Cerebellar cortex (tissue), 1 donor: ENCODE measurements at regions not wholly inside any gene's neighbourhood (a gene's known extent, or its start where the extent isn't known, plus 50 kb on each side); places are given as distances from the start of the nearest gene placed in this dataset.
A peak's percentile ranks its signal among the peaks of the same experiment; 100 is the strongest.
"Not testable (repeated sequence)": the region's sequence is repeated elsewhere in the genome, so short reads cannot be mapped to it uniquely, and the experiment has no call there.

ENCODE experiments used
- DNase-seq: peaks from one replicate; pipeline ENCODE4 v3.0.0-alpha.2; 2015; ENCODE audit warnings: low spot score

GRCh38 chr2:190742431-190742830, 93.5 kb downstream of the NAB1 start:
- no peak for DNase-seq

GRCh38 chr2:190744041-190744440, 95.2 kb downstream of the NAB1 start:
- no peak for DNase-seq

DNA sequence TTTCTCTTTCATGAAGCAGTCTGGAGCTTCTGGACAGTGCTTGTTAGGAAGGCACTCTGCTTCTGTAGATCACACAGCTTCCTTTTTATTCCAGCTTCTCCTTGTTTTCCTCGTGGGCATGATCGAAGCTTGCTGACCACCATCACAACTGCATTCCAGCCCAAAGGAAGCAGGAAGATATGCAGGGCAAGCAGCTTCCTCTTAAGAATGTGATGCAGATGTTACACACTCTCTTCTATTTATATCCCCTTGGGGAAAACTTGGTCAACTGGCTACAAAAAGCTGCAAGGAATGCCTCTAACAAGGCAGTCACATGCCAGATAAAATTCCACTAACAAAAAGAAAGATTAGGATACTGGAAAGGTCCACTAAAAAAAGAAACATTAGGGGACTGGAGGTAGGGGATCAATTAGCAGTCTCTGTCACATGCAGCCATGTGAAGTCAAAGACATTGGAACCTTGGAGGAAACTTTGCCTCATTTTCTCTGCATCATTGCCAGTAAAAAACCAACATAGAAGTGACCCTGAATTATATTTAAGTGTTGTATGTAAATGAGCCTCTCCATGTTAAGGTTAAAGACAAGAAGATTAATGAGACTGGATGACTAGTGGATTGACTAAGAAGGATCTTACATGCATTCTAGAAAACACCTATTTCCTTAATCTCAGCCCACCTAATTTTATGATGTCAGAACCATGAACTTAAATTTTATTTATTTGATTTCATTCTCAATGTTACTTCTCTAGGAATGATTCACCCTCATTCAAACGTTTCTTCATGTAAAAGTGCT, 98.3 kb downstream of the NAB1 start:
- DNase-seq = no peak

DNA sequence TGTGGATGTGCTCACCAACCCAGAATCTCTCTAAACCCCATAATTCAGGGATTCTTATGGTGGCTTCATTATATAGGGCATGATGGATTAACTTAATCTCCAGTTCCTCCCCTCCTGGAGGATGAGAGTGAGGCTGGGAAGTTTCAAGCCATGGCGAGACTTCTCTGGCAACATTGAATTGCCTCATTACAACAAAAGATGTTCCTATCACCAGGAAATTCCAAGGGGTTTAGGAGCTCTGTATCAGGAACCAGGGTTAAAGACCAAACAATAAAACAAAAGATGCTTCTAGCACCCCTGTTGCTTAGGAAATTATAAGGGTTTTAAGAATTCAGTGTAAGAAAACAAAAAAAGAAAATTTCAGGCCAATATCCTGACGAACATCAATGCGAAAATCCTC, 100.1 kb downstream of the NAB1 start:
- DNase-seq = no peak

DNA sequence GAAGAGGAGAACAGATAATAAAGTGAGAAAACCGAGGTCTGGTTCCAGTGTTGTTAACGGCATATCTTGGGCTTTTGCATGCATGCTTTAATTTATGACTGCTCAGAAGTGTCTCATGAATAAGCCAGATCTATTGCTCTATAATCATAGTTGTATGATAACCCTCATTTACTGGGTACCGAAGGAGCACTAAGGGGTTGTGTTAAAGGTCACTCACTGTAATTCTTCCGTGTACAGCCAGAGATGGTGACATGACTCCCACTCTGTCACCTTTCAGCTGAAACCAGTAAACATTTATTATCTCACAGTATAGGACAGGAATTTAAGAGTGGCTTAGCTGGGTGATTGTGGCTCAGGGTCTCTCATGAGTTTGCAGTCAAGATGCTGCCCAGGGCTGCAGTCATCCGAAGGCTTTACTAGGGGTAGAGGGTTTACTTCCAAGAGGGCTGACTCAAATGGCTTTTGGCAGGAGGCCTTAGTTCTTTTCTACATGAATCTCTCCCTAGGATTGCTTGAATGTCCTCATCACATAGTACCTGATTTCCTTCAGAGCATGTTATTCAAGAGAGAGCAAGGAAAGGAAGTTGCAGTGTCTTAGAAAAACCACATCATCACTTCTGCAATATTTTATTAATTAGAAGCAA, 107.0 kb downstream of the NAB1 start:
- no peak for DNase-seq

DNA sequence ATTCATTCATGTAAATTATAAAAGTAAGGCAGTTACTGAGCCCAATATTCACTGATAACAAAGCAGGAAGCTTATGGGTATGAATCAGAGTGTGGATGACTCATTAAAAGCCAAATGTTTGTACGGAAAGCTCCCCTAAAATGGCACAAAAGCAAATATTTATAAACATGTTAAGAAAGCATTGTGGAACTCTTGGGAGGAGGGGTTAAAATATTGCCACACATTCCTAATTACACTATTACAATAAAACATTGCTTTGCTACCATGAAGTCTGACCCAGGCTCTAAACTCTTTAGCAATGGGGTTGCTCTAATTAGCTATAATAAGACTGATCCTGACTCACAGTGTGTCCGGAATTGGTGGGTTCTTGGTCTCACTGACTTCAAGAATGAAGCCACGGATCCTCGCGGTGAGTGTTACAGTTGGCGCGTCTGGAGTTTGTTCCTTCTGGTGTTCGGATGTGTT, 110.9 kb downstream of the NAB1 start:
- no peak for DNase-seq

DNA sequence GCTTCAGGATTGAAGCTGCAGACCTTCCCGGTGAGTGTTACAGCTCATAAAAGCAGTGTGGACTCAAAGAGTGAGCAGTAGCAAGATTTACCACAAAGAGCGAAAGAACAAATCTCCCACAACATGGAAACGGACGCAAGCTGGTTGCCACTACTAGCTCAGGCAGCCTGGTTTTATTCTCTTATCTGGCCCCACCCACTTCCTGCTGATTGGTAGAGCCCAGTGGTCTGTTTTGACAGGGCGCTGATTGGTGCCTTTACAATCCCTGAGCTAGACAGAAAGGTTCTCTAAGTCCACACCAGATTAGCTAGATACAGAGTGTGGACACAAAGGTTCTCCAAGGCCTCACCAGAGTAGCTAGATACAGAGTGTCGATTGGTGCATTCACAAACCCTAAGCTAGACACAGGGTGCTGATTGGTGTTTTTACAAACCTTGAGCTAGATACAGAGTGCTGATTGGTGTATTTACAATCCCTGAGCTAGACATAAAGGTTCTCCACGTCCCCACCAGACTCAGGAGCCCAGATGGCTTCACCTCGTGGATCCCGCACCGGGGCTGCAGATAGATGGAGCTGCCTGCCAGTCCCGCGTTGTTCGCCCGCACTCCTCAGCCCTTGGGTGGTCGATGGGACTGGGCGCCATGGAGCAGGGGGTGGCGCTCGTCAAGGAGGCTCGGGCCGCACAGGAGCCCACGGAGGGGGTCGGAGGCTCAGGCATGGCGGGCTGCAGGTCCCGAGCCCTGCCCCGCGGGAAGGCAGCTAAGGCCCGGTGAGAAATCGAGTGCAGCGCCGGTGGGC, 111.7 kb downstream of the NAB1 start:
- DNase-seq = not testable (repeated sequence)

DNA sequence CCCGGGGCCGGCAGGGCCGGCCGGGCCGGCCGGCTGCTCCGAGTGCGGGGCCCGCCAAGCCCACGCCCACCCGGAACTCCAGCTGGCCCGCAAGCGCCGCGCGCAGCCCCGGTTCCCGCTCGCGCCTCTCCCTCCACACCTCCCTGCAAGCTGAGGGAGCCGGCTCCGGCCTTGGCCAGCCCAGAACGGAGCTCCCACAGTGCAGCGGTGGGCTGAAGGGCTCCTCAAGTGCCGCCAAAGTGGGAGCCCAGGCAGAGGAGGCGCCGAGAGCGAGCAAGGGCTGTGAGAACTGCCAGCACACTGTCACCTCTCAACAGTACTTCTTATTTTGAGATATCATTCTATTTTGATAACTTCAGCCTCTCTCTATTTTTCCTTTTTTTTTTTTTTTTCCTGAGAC, 112.3 kb downstream of the NAB1 start:
- not testable (repeated sequence) for DNase-seq

GRCh38 chr2:190762566-190762965, 113.7 kb downstream of the NAB1 start:
- no peak for DNase-seq

- no peak for DNase-seq
Measured at GRCh38 chr2:190763100-190763499, 114.2 kb downstream of the NAB1 start.

DNA sequence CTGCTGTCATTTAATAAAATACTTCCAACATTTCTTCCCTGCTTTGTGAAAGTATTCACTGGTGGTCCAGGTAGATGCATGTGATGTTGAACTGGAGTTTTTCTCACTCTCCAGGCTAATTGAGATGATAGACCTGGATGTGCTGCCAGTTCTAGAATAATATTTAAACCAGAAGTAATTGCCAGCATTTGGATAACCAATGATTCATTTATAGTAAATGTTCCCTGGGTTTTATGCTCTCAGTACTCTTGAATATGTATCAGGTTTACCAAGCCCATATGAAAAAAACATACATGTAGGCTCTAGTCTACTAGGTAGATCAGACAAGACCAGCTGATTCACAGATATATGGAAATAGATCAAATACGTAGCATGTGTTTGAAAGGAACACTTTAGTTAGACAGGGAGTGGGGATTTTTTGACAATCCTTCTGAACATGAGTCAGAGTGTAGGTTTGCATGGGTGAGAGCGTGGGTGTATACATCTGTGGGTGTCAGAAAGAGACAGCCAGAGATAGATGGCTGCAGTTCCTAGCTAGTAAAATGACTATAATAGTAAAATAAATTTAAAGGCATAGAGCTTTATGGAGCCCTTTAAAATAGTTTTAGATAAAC, 115.1 kb downstream of the NAB1 start:
- DNase-seq = no peak

DNA sequence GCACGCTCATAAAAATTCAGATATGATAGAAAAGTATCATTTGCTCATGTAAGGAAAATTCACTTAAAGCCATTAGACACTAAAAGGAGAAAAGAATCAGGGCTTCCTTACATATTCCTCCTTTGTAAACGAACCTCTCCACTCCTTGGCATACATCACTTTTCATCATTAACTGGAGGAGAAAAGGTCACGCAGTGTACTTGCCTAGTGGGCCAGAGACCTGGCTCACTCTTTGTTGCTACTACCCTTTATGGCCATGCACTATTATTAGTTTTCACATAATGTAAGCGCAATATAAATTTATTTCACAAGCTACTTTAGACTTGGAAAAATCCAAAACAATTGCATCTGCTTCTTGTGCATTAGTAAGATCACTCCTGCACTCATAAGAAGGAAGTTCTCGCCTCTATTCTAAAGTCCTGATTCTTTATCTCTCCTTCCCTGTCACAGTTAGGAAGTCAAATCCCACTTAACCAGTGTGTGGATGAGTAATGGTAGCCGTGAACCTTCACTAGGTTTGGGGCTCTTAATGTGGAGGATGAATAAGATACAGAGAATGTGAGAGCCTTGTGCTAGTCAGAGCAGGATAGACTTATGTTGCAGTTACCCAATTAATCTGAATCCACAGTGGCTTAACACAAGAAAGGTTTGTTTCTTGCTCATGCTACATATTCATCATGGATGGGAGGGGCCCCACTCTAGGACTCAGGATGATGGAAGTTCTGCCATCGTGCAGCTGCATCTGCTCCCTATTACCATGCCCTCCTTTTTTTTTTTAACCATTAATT, 115.0 kb upstream of the GLS start:
- DNase-seq = no peak

- no peak for DNase-seq
Measured at GRCh38 chr2:190766174-190766572, 114.4 kb upstream of the GLS start.

GRCh38 chr2:190766595-190766994, 114.0 kb upstream of the GLS start:
- no peak for DNase-seq

- no peak for DNase-seq
Measured at GRCh38 chr2:190767821-190768220, 112.8 kb upstream of the GLS start.

DNA sequence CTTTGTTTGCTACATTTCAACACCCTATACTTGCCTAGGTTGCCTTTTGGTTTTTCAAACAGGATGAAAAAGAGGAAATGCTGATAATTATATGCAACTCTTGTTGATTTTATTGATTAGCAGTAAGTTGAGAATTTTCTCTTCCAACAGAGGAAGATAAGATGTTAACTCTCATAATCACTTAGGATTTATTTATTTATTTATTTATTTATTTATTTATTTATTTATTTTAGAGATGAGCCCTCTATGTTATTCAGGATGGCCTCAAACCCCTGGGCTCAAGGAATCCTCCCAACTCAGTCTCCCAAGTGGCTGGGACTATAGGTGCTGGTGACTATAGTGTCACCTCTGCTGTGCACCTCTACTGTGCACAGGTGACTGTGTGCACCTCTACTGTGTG, 111.4 kb upstream of the GLS start:
- DNase-seq = no peak

- no peak for DNase-seq
Measured at GRCh38 chr2:190771726-190772125, 108.9 kb upstream of the GLS start.

DNA sequence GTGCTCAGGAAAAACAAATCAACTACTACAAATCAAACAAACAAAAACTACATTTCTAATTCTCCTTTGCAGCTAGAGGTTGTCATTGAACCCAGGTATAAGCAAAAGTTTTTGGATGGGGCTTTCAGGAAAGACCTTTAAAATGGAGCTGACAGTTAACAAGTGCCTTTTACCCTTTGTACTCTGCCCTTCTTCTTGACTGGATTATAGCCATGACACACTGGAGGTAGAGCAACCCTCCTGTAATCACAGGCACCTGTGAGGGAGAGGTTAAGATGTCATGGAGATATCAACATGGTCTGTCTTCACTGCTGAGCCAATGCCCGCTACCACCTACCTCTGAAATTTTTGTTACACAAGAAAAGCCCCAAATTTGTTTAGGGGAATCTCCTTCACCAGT, 100.0 kb upstream of the GLS start:
- no peak for DNase-seq

DNA sequence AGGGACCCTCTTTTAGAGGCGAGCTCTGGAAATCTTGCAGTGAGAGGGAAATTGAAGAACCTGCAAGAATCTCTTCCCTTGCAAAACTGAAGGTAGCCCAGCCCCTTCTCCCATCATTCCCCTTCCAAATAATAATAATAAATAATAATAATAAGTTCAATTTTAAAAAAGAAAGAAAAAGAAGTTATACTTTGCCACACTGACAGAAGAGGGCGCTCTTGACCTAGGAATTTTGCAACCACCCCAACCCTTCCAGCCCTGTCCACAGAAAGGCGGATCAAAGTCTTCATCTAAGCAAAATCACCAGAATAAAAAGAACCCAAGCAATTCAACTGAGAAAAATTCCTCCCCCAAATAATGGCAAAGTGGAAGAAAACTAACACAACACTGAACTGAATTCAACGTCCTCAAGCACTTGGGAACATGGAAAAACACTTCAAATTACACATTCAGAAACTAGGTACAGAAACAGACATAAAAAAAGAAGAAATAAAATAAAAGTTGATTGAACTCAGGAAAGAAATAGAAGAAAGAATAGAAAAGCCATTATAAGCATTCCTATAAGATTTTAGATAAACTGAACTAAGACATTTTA, 98.9 kb upstream of the GLS start:
- DNase-seq = peak; percentile 54

DNA sequence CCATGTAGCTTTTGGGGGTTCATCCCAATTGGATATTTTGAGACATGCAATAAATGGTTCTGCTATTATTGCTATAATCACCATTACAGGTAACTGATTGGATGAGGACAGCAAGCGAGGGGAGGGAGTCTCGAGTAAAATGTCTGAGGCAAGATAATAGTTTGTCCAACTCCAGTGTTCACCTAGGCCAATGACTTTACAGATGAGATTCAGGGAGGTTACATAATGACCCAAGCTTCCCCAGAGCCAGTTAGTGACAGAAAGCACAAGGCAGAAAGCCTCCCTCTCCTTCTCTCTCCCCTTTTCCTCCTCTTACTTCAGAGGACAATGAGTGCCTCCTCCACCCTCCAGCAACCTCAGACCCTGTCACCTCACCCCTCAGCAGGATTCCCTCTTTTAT, 98.4 kb upstream of the GLS start:
- DNase-seq = no peak
